Thymus (tissue), 11 donors: ENCODE measurements at regions not wholly inside any gene's neighbourhood (a gene's known extent, or its start where the extent isn't known, plus 50 kb on each side); places are given as distances from the start of the nearest gene placed in this dataset.

ENCODE experiments used
- DNase-seq, 9 donors: peaks; one replicate each; pipeline ENCODE4 v3.0.0-alpha.2; 2013; ENCODE audit warnings: low spot score in 9 of 9, low read depth in 6 of 9, missing footprints in 1 of 9
- H3K27ac ChIP-seq, 2 donors: one replicate each; pipeline ENCODE4 v1.5.1; 2013; ENCODE audit warnings: control low read depth in 1 of 2, low read depth in 1 of 2, low read length in 1 of 2, mild to moderate bottlenecking in 1 of 2, moderate library complexity in 1 of 2
- H3K27me3 ChIP-seq, 2 donors: one replicate each; pipeline ENCODE4 v1.5.1; 2013; ENCODE audit warnings: low read length in 1 of 2; ENCODE audit not compliant: control insufficient read depth in 2 of 2, insufficient read depth in 1 of 2
- H3K36me3 ChIP-seq, 2 donors: one replicate each; pipeline ENCODE4 v1.5.1; 2013; ENCODE audit warnings: low read length in 1 of 2, mild to moderate bottlenecking in 1 of 2, moderate library complexity in 1 of 2; ENCODE audit not compliant: control insufficient read depth in 2 of 2, insufficient read depth in 2 of 2
- H3K4me1 ChIP-seq, 2 donors: one replicate each; pipeline ENCODE4 v1.5.1; 2013; ENCODE audit warnings: low read length in 2 of 2; ENCODE audit not compliant: control insufficient read depth in 2 of 2, insufficient read depth in 2 of 2
- H3K4me3 ChIP-seq, 2 donors: one replicate each; pipeline ENCODE4 v1.5.1; 2013; ENCODE audit warnings: low read length in 2 of 2, control low read depth in 1 of 2, mild to moderate bottlenecking in 1 of 2
- H3K9me3 ChIP-seq, 2 donors: one replicate each; pipeline ENCODE4 v1.5.1; 2013; ENCODE audit warnings: low read length in 1 of 2, mild to moderate bottlenecking in 1 of 2; ENCODE audit not compliant: control insufficient read depth in 2 of 2, insufficient read depth in 1 of 2
- WGBS: extraction: QIAGEN DNeasy Blood & Tissue Kit; methylation state at CpG from one replicate; pipeline ENCODE4 v1.1.7; 2013; 5-methylcytosine and 5-hydroxymethylcytosine counted together
- donor health status: healthy.

DNA sequence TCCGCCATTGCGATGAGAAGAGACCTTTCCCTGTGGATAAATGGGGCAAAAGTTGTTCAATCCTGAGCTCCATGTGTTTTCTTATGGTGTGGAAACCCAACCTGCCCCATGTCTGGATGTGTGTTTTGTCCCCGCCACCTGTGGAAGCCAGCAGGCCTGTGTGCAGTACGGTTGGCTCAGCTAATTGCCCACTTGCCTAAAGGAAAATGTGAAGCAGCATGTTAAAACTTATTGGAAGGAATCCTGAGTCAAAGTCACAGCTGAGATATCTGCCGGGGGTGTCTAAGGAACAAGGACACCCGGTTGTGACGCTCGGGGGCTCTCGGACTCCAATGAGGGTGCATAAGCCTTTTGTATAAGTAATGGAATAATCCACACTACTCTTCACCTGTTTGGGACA lies 361.1 kb upstream of the IRX1 start:
- DNase-seq = no peak
- H3K9me3 ChIP-seq = peaks cover 0 to 34% of the 10 kb centered on the region in 2 donors
- no peak overlapping the region for H3K4me3 ChIP-seq
- no peaks in the 10 kb centered on the region for H3K27me3 ChIP-seq
- no peaks in the 10 kb centered on the region for H3K36me3 ChIP-seq
- H3K27ac ChIP-seq = no peak overlapping the region
- H3K4me1 ChIP-seq = no peaks in the 10 kb centered on the region
- 98% methylated on average over 9 of the region's 9 CpGs for WGBS

DNA sequence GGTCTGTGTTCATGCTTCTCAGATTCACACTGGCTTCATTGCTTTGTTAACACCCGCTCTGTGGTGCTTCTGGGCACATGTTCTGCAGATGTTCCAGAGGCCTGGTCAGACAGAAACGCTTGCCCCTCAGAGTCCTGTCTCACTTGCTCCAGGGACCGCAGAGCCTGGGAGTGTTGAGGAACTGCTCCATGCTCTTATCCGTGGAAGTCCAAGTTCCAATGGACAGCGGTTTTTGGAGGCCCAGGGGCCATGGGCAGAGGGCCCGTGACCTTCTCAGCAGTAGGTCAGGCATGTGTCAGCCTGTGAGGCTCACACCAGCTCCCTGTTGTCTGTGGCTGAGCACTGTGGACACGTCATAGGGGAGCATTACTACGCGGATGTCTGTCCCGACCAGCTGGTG lies 364.7 kb upstream of the IRX1 start:
- 92% methylated on average over 10 of the region's 10 CpGs for WGBS
- H3K9me3 ChIP-seq = peaks cover 0 to 5% of the 10 kb centered on the region in 2 donors
- H3K27me3 ChIP-seq = no peaks in the 10 kb centered on the region

DNA sequence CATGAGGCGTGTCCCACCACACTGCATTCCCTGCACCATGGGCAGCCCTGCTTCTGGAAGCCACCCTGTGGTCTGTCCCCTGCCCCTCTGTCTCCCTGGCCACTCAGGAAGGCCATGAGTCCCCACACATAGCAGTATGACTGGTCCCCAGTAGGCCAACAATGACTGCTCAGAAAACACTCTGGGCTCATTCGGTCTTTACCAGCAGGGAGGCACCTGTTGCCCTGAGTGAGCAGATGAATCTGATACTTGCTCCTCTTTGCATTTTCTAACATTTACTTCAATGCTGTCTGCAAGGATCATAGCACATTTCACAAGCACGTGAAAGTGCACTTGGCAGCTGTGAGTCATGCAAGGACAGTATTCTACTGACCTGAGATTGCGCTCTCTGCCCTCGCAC lies 365.4 kb upstream of the IRX1 start:
- no peak for DNase-seq
- no peak overlapping the region for H3K27ac ChIP-seq
- no peak overlapping the region for H3K4me3 ChIP-seq
- H3K36me3 ChIP-seq = no peaks in the 10 kb centered on the region
- H3K4me1 ChIP-seq = no peaks in the 10 kb centered on the region
- WGBS = 84% methylated on average over 5 of the region's 5 CpGs
- H3K27me3 ChIP-seq = no peaks in the 10 kb centered on the region
- no peaks in the 10 kb centered on the region for H3K9me3 ChIP-seq

More for the DNA sequence above, 364.7 kb upstream of the IRX1 start:
- no peaks in the 10 kb centered on the region for H3K36me3 ChIP-seq
- H3K4me1 ChIP-seq = no peaks in the 10 kb centered on the region
- DNase-seq = no peak
- no peak overlapping the region for H3K27ac ChIP-seq
- H3K4me3 ChIP-seq = no peak overlapping the region

DNA sequence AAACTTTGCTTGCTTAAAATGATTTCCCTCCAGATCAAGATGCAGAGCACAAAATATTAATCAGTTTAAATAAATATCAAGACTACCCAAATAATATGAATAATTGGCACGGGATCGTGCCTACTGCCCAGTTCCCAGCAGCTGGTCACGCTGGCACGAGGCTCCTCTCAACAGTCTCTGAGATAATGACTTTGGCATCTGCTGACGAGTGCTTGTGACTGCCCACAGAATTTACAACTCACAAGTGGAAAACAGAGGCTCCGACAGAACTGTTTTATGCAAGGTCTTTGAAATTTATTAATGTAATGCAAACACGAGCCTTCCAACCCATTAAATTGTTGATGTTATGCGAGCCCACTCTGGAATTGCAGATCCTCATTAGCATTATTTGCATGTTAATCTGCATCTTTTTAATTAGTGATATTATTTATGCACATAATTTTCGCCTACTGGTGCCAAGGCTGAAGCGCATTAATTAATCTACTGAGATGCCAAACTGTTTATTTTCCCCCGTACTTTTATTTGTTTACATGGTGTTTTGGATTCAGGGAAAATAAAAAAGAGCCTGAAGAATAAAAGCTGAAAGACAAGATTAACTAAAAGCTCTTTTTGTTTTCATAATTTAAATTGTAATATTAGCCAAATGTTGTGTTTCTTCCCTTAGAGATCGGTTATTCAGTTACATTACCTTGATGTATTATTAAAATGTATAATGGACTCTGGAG lies 369.3 kb upstream of the IRX1 start:
- Histone ChIP-seq H3K4me1 (no peaks in the 10 kb centered on the region), H3K27ac (no peak overlapping the region), H3K27me3 (no peaks in the 10 kb centered on the region), H3K4me3 (no peak overlapping the region), H3K36me3 (no peaks in the 10 kb centered on the region), H3K9me3 (no peaks in the 10 kb centered on the region)
- 84% methylated on average over 12 of the region's 12 CpGs for WGBS
- DNase-seq = no peak

DNA sequence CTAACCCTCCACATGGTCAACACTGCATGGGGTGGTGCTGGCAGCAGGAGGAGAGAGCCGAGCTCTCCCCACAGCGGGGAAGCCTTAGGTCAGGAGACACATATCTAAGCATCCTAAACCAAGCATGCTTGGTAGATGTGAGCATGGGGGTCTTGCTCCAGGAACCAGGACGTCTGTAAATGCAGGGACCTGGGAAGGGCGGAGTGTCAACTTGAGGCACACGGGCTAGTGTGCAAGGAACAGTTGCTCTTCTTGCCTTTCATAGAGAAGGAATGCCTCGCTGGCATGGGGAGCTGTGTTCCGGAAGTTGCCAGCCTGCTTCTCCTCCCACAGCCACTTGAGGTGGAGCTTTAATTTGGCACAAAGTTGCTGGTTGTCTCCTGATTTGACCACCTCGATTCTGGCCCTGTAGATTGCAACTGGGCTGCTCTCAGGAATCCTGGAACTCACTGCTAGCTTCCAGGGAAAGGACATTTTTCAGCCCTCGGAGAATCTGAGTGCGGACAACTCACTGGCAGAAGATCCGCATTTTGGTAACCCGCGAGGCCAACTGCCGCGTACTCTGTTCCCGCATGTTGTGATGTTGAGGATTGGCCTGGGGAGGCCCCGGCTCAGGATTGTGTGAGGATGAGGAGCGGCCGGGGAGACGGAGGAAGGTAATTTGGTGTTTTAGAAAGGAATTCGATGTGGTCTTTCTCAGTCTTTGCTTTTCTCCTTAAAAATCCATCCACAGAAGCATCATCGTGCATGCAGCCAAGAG lies 370.3 kb upstream of the IRX1 start:
- Histone ChIP-seq H3K27me3 (no peaks in the 10 kb centered on the region), H3K27ac (no peak overlapping the region)
- WGBS = 89% methylated on average over 22 of the region's 22 CpGs

DNA sequence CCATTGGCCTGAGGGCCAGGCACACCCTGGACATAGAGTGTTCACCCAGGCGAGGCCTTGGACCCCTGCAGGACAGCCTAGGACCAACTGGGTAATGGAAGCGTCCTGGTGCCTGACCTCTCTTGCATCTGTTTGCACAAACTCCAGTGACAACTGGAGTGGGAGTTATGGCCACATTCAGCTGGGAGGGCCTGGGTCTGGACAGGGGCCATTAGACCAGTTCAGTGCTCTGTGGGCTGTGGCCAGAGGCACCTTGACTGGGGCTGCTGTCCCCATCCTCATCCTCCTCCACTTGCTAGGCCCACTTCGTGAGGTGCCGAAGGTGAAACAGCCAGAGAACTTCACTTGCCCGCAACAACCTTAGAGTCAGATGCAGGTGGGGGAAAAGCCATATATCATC lies 372.7 kb upstream of the IRX1 start:
- Histone ChIP-seq H3K27me3 (no peaks in the 10 kb centered on the region), H3K36me3 (no peaks in the 10 kb centered on the region), H3K4me3 (no peak overlapping the region), H3K27ac (no peak overlapping the region), H3K4me1 (no peaks in the 10 kb centered on the region), H3K9me3 (peaks cover 0 to 1% of the 10 kb centered on the region in 2 donors)
- DNase-seq = no peak
- WGBS = 92% methylated on average over 5 of the region's 5 CpGs

More for the DNA sequence above, 370.3 kb upstream of the IRX1 start:
- no peaks in the 10 kb centered on the region for H3K36me3 ChIP-seq
- no peaks in the 10 kb centered on the region for H3K9me3 ChIP-seq
- no peaks in the 10 kb centered on the region for H3K4me1 ChIP-seq
- no peak overlapping the region for H3K4me3 ChIP-seq
- no peak for DNase-seq

DNA sequence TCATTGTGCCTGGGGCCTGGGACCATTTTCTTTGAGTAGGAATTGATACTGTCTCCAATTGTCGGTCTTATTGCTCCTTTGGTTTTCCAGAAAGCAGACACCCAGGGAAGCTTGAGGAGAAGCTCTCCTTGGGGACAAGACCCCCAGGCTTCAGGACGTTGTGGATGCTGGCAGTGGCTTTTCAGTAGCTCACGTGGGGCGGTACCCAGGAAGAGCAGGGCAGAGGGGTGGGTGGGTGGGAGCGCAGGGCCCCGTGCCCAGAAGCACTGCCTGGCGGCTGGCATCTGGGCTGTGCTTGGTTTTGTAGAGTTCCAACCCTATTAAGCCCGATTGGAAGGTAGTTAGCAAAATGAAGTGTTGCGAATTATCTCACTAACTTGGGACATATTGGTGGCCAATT lies 374.2 kb upstream of the IRX1 start:
- Histone ChIP-seq H3K36me3 (no peaks in the 10 kb centered on the region), H3K4me3 (no peak overlapping the region), H3K27ac (no peak overlapping the region), H3K4me1 (no peaks in the 10 kb centered on the region), H3K9me3 (peaks cover 0 to 1% of the 10 kb centered on the region in 2 donors), H3K27me3 (no peaks in the 10 kb centered on the region)
- no peak for DNase-seq
- 90% methylated on average over 9 of the region's 9 CpGs for WGBS

DNA sequence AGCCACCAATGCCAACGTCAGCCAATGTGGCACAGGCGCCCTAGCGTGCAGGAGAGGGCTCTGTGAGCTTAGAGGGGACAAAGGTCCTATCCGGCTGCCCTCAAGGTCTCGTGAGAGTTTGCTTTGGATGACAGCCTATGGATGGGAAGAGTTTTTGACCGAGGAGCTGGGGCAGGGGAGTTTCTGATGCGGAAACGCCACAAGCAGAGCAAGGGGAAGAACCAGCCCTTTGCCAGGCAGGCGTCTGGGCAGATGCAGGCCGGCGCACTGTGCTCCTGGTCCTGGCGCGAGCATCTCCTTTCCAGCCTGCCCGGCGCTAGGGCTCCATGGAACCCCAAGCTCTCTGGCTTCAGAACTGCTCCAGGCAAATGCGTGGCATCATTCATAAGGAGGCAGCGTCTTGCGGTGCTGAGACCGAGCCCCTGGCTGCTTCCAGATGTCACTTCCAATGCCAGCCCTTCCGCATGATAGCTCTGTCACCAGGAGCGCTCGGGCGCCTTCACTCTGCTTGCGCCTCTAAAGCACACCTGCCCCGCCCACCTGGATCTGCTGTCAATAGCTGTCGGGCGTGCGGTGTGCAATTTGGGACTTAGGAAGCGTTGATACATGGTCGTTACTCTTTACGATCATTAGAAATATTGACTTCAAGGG lies 374.9 kb upstream of the IRX1 start:
- Histone ChIP-seq H3K27me3 (no peaks in the 10 kb centered on the region), H3K4me1 (no peaks in the 10 kb centered on the region), H3K27ac (no peak overlapping the region), H3K4me3 (no peak overlapping the region), H3K9me3 (peaks cover 0 to 1% of the 10 kb centered on the region in 2 donors), H3K36me3 (no peaks in the 10 kb centered on the region)
- 93% methylated on average over 31 of the region's 31 CpGs for WGBS
- DNase-seq = no peak

DNA sequence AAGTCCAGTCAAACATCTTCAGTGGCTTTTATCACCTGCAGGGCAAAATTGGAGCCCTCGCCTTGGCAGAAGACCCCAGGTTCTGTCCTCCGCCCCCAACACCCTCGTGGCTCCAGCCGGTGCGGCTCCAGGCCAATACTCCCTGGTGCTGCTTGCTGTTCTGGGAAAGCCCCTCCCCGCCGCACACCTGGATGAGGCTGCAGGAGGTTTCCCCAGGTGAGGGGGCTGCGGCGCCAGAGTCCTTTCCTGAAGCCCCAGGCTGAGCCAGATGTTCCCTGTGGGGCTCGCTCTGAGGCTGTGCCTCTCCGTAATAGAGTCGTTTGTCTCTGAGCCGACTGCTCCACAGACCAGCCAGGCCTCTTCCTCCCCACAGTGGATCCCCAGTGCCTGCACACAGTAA lies 375.4 kb upstream of the IRX1 start:
- Histone ChIP-seq H3K27me3 (no peaks in the 10 kb centered on the region), H3K36me3 (no peaks in the 10 kb centered on the region), H3K27ac (no peak overlapping the region), H3K4me3 (no peak overlapping the region), H3K9me3 (peaks cover 0 to 1% of the 10 kb centered on the region in 2 donors), H3K4me1 (no peaks in the 10 kb centered on the region)
- no peak for DNase-seq
- 92% methylated on average over 13 of the region's 13 CpGs for WGBS
